OCI-LY1 (cell line): ENCODE measurements at regions not wholly inside any gene's neighbourhood (a gene's known extent, or its start where the extent isn't known, plus 50 kb on each side); places are given as distances from the start of the nearest gene placed in this dataset.

Source experiments
- CTCF ChIP-seq: fragments of 200-600 bp; sonication (generic), shearing (Covaris generic); IDR thresholded peaks from 2 replicates; pipeline ENCODE4 v1.5.1; 2017; ENCODE audit warnings: mild to moderate bottlenecking, antibody characterized with exemption, low read length, moderate library complexity, mixed read lengths
- EZH2 ChIP-seq: fragments of 200-600 bp; sonication (generic), shearing (Covaris generic); IDR thresholded peaks from 2 replicates; pipeline ENCODE4 v1.8.0; 2017; ENCODE audit warnings: borderline replicate concordance, mixed run types, mild to moderate bottlenecking, antibody characterized with exemption, low read length, moderate library complexity, mixed read lengths

GRCh38 chr7:36057323-36057722 lies 95.7 kb upstream of the EEPD1 start:
- TF ChIP-seq CTCF (no peak), EZH2 (no peak)
